Keratinocyte (primary cell): ENCODE measurements at regions not wholly inside any gene's neighbourhood (a gene's known extent, or its start where the extent isn't known, plus 50 kb on each side); places are given as distances from the start of the nearest gene placed in this dataset.

Experiments used
- EZH2 ChIP-seq: IDR thresholded peaks from one replicate; pipeline ENCODE4 v1.6.1; 2012; ENCODE audit warnings: inconsistent platforms, mild to moderate bottlenecking, low read length, moderate library complexity
- TF ChIP-seq, protein P1 (sequence below), 3 experiments: IDR thresholded peaks in 1 of 3; conservative IDR thresholded peaks in 1 of 3; optimal IDR thresholded peaks in 1 of 3; 2 replicates in 2 of 3; 3 replicates in 1 of 3; pipeline versions ENCODE3 to v1.5.1; 2011; ENCODE audit warnings: low read length in 3 of 3, mild to moderate bottlenecking in 3 of 3, moderate library complexity in 2 of 3, control low read depth in 1 of 3, inconsistent platforms in 1 of 3; ENCODE audit not compliant: insufficient read depth in 2 of 3; ENCODE audit errors: extremely low read depth in 1 of 3

DNA sequence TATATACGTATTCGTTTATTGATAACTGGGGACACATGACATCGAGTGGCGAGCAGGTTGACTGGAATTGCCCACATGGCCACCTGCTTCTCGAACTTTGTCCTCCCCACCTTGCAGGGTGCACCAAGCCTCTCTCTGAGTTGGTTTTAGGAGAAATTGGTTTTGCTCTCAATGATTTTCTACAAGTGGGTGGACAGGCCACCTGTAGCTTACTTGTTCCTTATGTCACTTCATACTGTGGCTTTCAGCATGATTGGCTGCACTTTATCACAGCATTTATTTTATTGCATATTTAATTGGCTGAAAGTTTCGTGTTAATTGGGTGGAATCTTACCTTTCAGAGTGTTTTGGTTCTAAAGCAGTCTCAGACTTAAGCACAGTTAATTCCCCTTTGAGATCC is 215.6 kb upstream of the SHH start:
- TF ChIP-seq, protein P1, sequence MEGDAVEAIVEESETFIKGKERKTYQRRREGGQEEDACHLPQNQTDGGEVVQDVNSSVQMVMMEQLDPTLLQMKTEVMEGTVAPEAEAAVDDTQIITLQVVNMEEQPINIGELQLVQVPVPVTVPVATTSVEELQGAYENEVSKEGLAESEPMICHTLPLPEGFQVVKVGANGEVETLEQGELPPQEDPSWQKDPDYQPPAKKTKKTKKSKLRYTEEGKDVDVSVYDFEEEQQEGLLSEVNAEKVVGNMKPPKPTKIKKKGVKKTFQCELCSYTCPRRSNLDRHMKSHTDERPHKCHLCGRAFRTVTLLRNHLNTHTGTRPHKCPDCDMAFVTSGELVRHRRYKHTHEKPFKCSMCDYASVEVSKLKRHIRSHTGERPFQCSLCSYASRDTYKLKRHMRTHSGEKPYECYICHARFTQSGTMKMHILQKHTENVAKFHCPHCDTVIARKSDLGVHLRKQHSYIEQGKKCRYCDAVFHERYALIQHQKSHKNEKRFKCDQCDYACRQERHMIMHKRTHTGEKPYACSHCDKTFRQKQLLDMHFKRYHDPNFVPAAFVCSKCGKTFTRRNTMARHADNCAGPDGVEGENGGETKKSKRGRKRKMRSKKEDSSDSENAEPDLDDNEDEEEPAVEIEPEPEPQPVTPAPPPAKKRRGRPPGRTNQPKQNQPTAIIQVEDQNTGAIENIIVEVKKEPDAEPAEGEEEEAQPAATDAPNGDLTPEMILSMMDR (optimal IDR thresholded peaks at IDR 0.05 in 1 of 3, IDR thresholded peaks at IDR 0.05 in 1 of 3, conservative IDR thresholded peaks at IDR 0.05 in 1 of 3; ENCODE audit: extremely low read depth in 1 of 3, insufficient read depth in 2 of 3, low read length in 3 of 3) = no peak
- no peak for TF ChIP-seq EZH2
